ENCODE measurements at regions not wholly inside any gene's neighbourhood (a gene's known extent, or its start where the extent isn't known, plus 50 kb on each side); places are given as distances from the start of the nearest gene placed in this dataset.

- Histone ChIP-seq H3K9ac (ENCODE audit: low read depth, low read length) (no peak overlapping the region), H4K20me1 (ENCODE audit: insufficient read depth, low read length) (no peaks in the 10 kb centered on the region), H3K4ac (ENCODE audit: low read depth, low read length) (no peak overlapping the region), H2AFZ (replicated peaks; ENCODE audit: low read length, poor library complexity) (no peak overlapping the region), H3K4me1 (ENCODE audit: control insufficient read depth, insufficient read depth, low read length) (peaks cover 6% of the 10 kb centered on the region), H3K9me3 (ENCODE audit: control insufficient read depth, insufficient read depth, low read length) (no peaks in the 10 kb centered on the region), H2AK9ac (replicated peaks; ENCODE audit: low read depth, low read length, poor library complexity) (no peak overlapping the region), H4K8ac (ENCODE audit: low read depth in 2 of 2, low read length in 2 of 2) (peak overlapping the region in 1 of 2 experiments; percentile 6; a peak in 1 of 4 replicates), H3K27ac (ENCODE audit: insufficient read depth, low read length) (no peak overlapping the region), H3K4me3 (ENCODE audit: insufficient read depth, low read depth, low read length) (no peak overlapping the region), H3K56ac (ENCODE audit: extremely low read depth, insufficient read depth, low read length) (no peak overlapping the region), H3K27me3 (ENCODE audit: control insufficient read depth, insufficient read depth, low read length) (no peaks in the 10 kb centered on the region), H2BK15ac (ENCODE audit: low read depth, low read length) (no peak overlapping the region), H3K18ac (ENCODE audit: low read depth, low read length) (no peak overlapping the region), H3K23ac (ENCODE audit: low read depth, low read length) (no peak overlapping the region), H2BK5ac (ENCODE audit: low read depth, low read length, poor library complexity, severe bottlenecking) (no peak overlapping the region), H3K9me1 (ENCODE audit: insufficient read depth, low read length) (no peaks in the 10 kb centered on the region), H2BK20ac (ENCODE audit: low read depth, low read length) (peak overlapping the region; percentile 17; the same call in 1 of the 2 replicates), H3K36me3 (ENCODE audit: control insufficient read depth, insufficient read depth, low read length) (no peaks in the 10 kb centered on the region), H4K91ac (ENCODE audit: insufficient read depth, low read depth, low read length) (no peak overlapping the region), H3K14ac (replicated peaks; ENCODE audit: low read depth, low read length) (no peak overlapping the region), H2AK5ac (ENCODE audit: low read depth, low read length) (no peak overlapping the region), H2BK120ac (ENCODE audit: low read depth, low read length) (peak overlapping the region; percentile 16; the same call in 1 of the 2 replicates), H4K5ac (ENCODE audit: low read depth, low read length) (no peak overlapping the region), H3K4me2 (ENCODE audit: low read depth, low read length) (no peak overlapping the region), H3K79me1 (ENCODE audit: low read depth in 1 of 2, low read length in 2 of 2) (no peaks in the 10 kb centered on the region)
- DNase-seq (no peak), ATAC-seq (ENCODE audit: low read depth) (no peak)
- CTCF ChIA-PET, result no interaction called here
- intact Hi-C loops (cut with micrococcal nuclease), result no loop called here
- no TSS peak for BruUV-seq (replicated peaks)
- POLR2A ChIA-PET (ENCODE audit: unreplicated experiment), result interaction anchor here (0.5 kb wide), 1 partner anchor 23 kb away, joined by 6 read pairs; no protein-coding TSS in a partner anchor
- dilution Hi-C loops (cut with HindIII; ENCODE audit: low sequenced_read_pairs, unreplicated experiment), result no loop called here
- TF ChIP-seq BHLHE40 (IDR thresholded peaks at IDR 0.05; ENCODE audit: low read depth, low read length) (no peak), MXI1 (IDR thresholded peaks at IDR 0.05; ENCODE audit: borderline replicate concordance, low read depth, low read length) (no peak), RAD21 (IDR thresholded peaks at IDR 0.05; ENCODE audit: low read length) (no peak), CHD1 (IDR thresholded peaks at IDR 0.05; ENCODE audit: low read depth, low read length) (no peak), POLR2A (IDR thresholded peaks at IDR 0.05; ENCODE audit: low read depth, low read length) (no peak), MAZ (IDR thresholded peaks at IDR 0.05; ENCODE audit: borderline replicate concordance, low read depth, low read length) (no peak), CTCF (conservative IDR thresholded peaks at IDR 0.05; ENCODE audit: low read depth, low read length) (no peak), RCOR1 (IDR thresholded peaks at IDR 0.05; ENCODE audit: insufficient replicate concordance, low read length) (no peak), MAFK (IDR thresholded peaks at IDR 0.05; ENCODE audit: low read depth, low read length) (no peak), CEBPB (IDR thresholded peaks at IDR 0.05; ENCODE audit: low read depth, low read length) (no peak), SMC3 (IDR thresholded peaks at IDR 0.05; ENCODE audit: low read depth, low read length) (no peak), ELK1 (IDR thresholded peaks at IDR 0.05; ENCODE audit: borderline replicate concordance, low read depth, low read length) (no peak), USF2 (IDR thresholded peaks at IDR 0.05; ENCODE audit: low read depth, low read length) (no peak), FOS (IDR thresholded peaks at IDR 0.05; ENCODE audit: low read depth, low read length) (no peak), RFX5 (IDR thresholded peaks at IDR 0.05; ENCODE audit: low read depth, low read length) (no peak), NFE2L2 (IDR thresholded peaks at IDR 0.05; ENCODE audit: low read depth, low read length) (no peak)
- in situ Hi-C loops (cut with MboI; ENCODE audit: low sequenced_read_pairs), result no loop called here
Observed at GRCh38 chr1:214923278-214923915, 159.1 kb upstream of the KCNK2 start.

All from IMR-90 (cell line).